ENCODE measurements at regions not wholly inside any gene's neighbourhood (a gene's known extent, or its start where the extent isn't known, plus 50 kb on each side); places are given as distances from the start of the nearest gene placed in this dataset.

DNA sequence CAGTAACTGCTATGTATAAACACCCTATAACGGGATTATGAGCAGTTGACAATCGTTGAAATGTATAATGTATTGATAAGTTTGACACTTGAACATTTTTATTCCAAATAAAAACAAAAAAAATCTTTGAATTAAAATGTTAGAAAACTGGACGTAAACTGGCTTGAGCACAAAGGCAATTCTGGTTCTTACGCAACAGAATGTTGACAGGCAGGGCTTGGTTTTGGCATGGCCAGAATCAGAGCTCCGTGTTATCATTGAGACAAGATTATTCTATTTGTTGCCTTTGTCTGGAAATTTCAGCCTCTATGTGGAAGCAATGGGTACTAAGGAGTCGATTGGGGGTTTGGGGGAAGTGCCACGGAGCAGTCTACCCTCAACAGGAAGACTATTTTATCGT lies 1028.6 kb upstream of the ZEB2 start:
- DNase-seq = no peak
- Histone ChIP-seq H3K9me3 (ENCODE audit: control insufficient read depth in 2 of 2, insufficient read depth in 1 of 2, low read depth in 1 of 2, low read length in 1 of 2) (no peaks in the 10 kb centered on the region), H3K27me3 (ENCODE audit: control insufficient read depth in 3 of 3, insufficient read depth in 3 of 3, low read length in 3 of 3) (no peaks in the 10 kb centered on the region), H3K4me1 (ENCODE audit: control insufficient read depth in 3 of 3, insufficient read depth in 2 of 3, low read depth in 1 of 3, low read length in 2 of 3) (no peaks in the 10 kb centered on the region), H3K36me3 (ENCODE audit: control insufficient read depth in 3 of 3, insufficient read depth in 2 of 3, low read depth in 1 of 3, low read length in 3 of 3) (no peaks in the 10 kb centered on the region), H3K4me3 (ENCODE audit: low read depth in 1 of 3, low read length in 3 of 3) (no peak overlapping the region), H3K27ac (ENCODE audit: low read depth in 1 of 3, low read length in 2 of 3) (no peak overlapping the region)
- FAIRE-seq = no peak
- WGBS, 3 donors = 75 to 90% (median 80%) methylated on average over 8 of the region's 8 CpGs

DNA sequence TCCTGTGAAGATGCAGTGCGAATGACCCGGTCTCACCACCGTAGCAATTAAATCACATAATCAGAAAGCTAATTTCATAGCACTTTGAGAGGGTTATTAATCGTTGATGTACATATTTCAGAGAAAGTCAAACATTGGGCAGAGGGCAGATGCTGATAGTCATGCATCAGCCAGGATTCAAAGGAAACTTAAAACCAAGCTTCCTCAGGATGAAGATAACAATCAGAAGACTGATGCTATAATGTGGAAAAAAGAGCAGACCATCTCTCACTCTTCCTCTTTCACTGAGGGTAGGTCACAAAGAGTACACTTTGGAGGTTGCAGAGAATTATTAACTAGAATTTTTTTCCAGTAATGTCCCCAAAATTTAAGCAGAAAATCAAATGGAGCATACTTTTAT lies 1027.7 kb upstream of the ZEB2 start:
- 54 to 72% (median 65%) methylated on average over 4 of the region's 4 CpGs for WGBS, 3 donors
- Histone ChIP-seq H3K27ac (ENCODE audit: low read depth in 1 of 3, low read length in 2 of 3) (no peak overlapping the region), H3K9me3 (ENCODE audit: control insufficient read depth in 2 of 2, insufficient read depth in 1 of 2, low read depth in 1 of 2, low read length in 1 of 2) (no peaks in the 10 kb centered on the region), H3K4me1 (ENCODE audit: control insufficient read depth in 3 of 3, insufficient read depth in 2 of 3, low read depth in 1 of 3, low read length in 2 of 3) (no peaks in the 10 kb centered on the region), H3K27me3 (ENCODE audit: control insufficient read depth in 3 of 3, insufficient read depth in 3 of 3, low read length in 3 of 3) (no peaks in the 10 kb centered on the region), H3K4me3 (ENCODE audit: low read depth in 1 of 3, low read length in 3 of 3) (no peak overlapping the region), H3K36me3 (ENCODE audit: control insufficient read depth in 3 of 3, insufficient read depth in 2 of 3, low read depth in 1 of 3, low read length in 3 of 3) (no peaks in the 10 kb centered on the region)
- FAIRE-seq (no peak), DNase-seq (no peak)

DNA sequence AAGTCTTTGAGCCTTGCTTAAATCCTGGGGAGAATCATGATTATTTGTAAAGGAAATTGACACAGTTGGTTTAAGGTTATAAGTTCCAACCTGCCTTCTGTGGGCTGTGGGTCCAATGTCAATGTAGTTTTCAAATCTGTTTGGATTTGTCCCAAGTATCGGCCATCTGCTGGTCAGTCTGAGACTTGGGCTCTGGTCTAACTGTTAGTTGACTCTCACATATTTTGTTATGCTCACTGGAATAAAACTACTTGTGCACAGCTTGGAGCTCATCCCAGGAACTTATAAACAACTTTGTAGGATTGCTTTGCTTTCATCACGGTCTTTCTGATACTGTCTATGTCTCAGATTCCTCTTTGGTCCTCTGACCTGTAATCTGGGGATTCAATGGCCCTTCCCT lies 1026.2 kb upstream of the ZEB2 start:
- Histone ChIP-seq H3K4me3 (ENCODE audit: low read depth in 1 of 3, low read length in 3 of 3) (no peak overlapping the region), H3K27ac (ENCODE audit: low read depth in 1 of 3, low read length in 2 of 3) (no peak overlapping the region), H3K36me3 (ENCODE audit: control insufficient read depth in 3 of 3, insufficient read depth in 2 of 3, low read depth in 1 of 3, low read length in 3 of 3) (no peaks in the 10 kb centered on the region), H3K27me3 (ENCODE audit: control insufficient read depth in 3 of 3, insufficient read depth in 3 of 3, low read length in 3 of 3) (no peaks in the 10 kb centered on the region), H3K4me1 (ENCODE audit: control insufficient read depth in 3 of 3, insufficient read depth in 2 of 3, low read depth in 1 of 3, low read length in 2 of 3) (no peaks in the 10 kb centered on the region), H3K9me3 (ENCODE audit: control insufficient read depth in 2 of 2, insufficient read depth in 1 of 2, low read depth in 1 of 2, low read length in 1 of 2) (no peaks in the 10 kb centered on the region)
- no peak for DNase-seq
- FAIRE-seq = no peak
- 62 to 75% (median 64%) methylated on average over 2 of the region's 2 CpGs for WGBS, 3 donors

DNA sequence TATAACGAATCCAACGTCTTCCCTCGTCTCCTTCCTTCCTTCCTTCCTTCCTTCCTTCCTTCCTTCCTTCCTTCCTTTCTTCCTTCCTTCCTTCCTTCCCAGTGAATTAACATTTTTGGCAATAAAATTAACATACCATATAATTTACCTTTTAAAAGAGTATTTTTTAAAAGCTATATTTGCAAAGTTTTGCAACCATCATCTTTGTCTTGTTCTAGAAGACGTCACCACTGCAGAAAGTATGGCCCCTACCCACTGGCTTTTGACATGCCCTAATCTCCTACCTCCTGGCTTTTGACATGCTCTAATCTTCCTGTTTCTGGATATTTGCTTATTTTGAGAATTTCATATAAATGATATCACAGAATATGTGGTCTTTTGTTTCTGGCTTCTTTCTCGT lies 1023.9 kb upstream of the ZEB2 start:
- Histone ChIP-seq H3K4me1 (ENCODE audit: control insufficient read depth in 3 of 3, insufficient read depth in 2 of 3, low read depth in 1 of 3, low read length in 2 of 3) (no peaks in the 10 kb centered on the region), H3K27ac (ENCODE audit: low read depth in 1 of 3, low read length in 2 of 3) (no peak overlapping the region), H3K27me3 (ENCODE audit: control insufficient read depth in 3 of 3, insufficient read depth in 3 of 3, low read length in 3 of 3) (no peaks in the 10 kb centered on the region), H3K36me3 (ENCODE audit: control insufficient read depth in 3 of 3, insufficient read depth in 2 of 3, low read depth in 1 of 3, low read length in 3 of 3) (no peaks in the 10 kb centered on the region), H3K4me3 (ENCODE audit: low read depth in 1 of 3, low read length in 3 of 3) (no peak overlapping the region), H3K9me3 (ENCODE audit: control insufficient read depth in 2 of 2, insufficient read depth in 1 of 2, low read depth in 1 of 2, low read length in 1 of 2) (no peaks in the 10 kb centered on the region)
- FAIRE-seq (no peak), DNase-seq (no peak)
- WGBS, 3 donors = 74 to 83% (median 78%) methylated on average over 5 of the region's 5 CpGs

DNA sequence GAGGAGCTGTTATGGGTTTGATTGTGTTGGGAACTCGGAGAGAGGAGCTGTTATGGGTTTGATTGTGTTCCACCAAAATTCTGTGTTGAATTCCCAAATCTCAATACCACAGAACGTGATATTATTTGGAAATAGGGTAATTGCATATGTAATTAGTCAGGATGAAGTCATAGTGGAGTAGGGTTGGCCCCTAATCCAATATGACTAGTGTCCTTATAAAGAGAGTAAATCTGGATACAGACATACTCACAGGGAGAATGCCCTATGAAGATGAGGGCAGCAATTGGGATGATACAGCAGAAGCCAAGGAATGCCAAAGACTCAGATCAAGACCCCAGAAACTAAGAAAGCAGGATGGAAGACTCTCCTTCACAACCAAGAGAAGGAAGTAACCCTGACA lies 1023.2 kb upstream of the ZEB2 start:
- Histone ChIP-seq H3K27me3 (ENCODE audit: control insufficient read depth in 3 of 3, insufficient read depth in 3 of 3, low read length in 3 of 3) (no peaks in the 10 kb centered on the region), H3K4me1 (ENCODE audit: control insufficient read depth in 3 of 3, insufficient read depth in 2 of 3, low read depth in 1 of 3, low read length in 2 of 3) (no peaks in the 10 kb centered on the region), H3K36me3 (ENCODE audit: control insufficient read depth in 3 of 3, insufficient read depth in 2 of 3, low read depth in 1 of 3, low read length in 3 of 3) (no peaks in the 10 kb centered on the region), H3K9me3 (ENCODE audit: control insufficient read depth in 2 of 2, insufficient read depth in 1 of 2, low read depth in 1 of 2, low read length in 1 of 2) (no peaks in the 10 kb centered on the region), H3K27ac (ENCODE audit: low read depth in 1 of 3, low read length in 2 of 3) (no peak overlapping the region), H3K4me3 (ENCODE audit: low read depth in 1 of 3, low read length in 3 of 3) (no peak overlapping the region)
- FAIRE-seq = no peak
- DNase-seq = no peak
- WGBS, 3 donors = 43 to 81% (median 67%) methylated on average over 2 of the region's 2 CpGs

DNA sequence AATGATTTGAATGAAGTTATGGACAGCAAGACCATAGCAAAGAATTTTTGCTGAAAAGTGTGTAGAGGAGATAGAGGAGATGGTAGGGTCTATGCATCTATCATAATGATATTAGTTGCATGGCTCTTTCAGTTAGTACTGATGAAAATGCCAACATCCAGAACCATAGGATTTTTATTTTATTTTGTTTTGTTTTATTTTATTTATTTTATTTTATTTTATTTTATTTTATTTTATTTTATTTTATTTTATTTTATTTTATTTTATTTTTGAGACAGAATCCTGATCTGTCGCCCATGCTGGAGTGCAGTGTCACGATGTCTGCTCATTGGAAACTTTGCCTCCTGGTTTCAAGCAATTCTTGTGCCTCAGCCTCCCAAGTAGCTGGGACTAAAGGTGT lies 1021.1 kb upstream of the ZEB2 start:
- H3K27me3 ChIP-seq (ENCODE audit: control insufficient read depth in 3 of 3, insufficient read depth in 3 of 3, low read length in 3 of 3) = no peaks in the 10 kb centered on the region
- no peak overlapping the region for H3K4me3 ChIP-seq (ENCODE audit: low read depth in 1 of 3, low read length in 3 of 3)
- no peaks in the 10 kb centered on the region for H3K9me3 ChIP-seq (ENCODE audit: control insufficient read depth in 2 of 2, insufficient read depth in 1 of 2, low read depth in 1 of 2, low read length in 1 of 2)
- no peaks in the 10 kb centered on the region for H3K4me1 ChIP-seq (ENCODE audit: control insufficient read depth in 3 of 3, insufficient read depth in 2 of 3, low read depth in 1 of 3, low read length in 2 of 3)
- H3K27ac ChIP-seq (ENCODE audit: low read depth in 1 of 3, low read length in 2 of 3) = no peak overlapping the region
- DNase-seq (no peak), FAIRE-seq (no peak)
- 96 to 100% (median 96%) methylated on average over 2 of the region's 2 CpGs for WGBS, 3 donors
- no peaks in the 10 kb centered on the region for H3K36me3 ChIP-seq (ENCODE audit: control insufficient read depth in 3 of 3, insufficient read depth in 2 of 3, low read depth in 1 of 3, low read length in 3 of 3)

DNA sequence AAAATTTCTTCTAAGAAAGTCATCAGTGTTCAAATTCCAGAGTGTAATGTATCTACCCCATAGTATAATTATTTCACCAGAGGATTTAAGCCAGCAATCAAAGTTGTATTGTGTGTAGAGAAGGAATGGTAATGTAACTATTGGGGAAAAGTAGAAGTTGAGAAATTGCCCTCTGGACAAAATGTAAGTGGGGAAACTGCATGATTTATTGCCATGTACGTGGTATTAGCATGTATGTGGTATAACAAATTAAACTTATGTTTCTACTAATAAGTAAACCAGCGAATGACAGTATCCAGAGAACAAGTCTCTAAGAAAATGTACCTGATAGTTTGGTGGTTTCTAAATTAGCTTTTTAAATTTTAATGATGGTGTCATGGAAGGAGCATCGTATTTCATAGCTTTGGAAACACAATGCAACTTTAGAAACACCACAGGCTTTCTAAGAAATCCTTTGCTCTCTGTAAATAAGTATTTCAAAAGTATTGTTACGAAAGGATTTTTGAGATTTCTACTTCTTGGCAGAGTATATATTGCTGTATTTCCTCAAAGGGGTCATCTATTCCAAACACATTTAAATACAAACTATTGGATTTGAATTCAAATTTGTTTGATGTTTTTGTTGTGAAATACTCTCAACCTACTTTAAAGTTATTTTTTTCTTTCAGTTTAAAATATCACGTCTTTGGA lies 1018.9 kb upstream of the ZEB2 start:
- Histone ChIP-seq H3K4me1 (ENCODE audit: control insufficient read depth in 3 of 3, insufficient read depth in 2 of 3, low read depth in 1 of 3, low read length in 2 of 3) (no peaks in the 10 kb centered on the region), H3K27me3 (ENCODE audit: control insufficient read depth in 3 of 3, insufficient read depth in 3 of 3, low read length in 3 of 3) (no peaks in the 10 kb centered on the region), H3K27ac (ENCODE audit: low read depth in 1 of 3, low read length in 2 of 3) (no peak overlapping the region), H3K9me3 (ENCODE audit: control insufficient read depth in 2 of 2, insufficient read depth in 1 of 2, low read depth in 1 of 2, low read length in 1 of 2) (no peaks in the 10 kb centered on the region), H3K36me3 (ENCODE audit: control insufficient read depth in 3 of 3, insufficient read depth in 2 of 3, low read depth in 1 of 3, low read length in 3 of 3) (no peaks in the 10 kb centered on the region), H3K4me3 (ENCODE audit: low read depth in 1 of 3, low read length in 3 of 3) (no peak overlapping the region)
- DNase-seq (no peak), FAIRE-seq (no peak)
- WGBS, 3 donors = 72 to 79% (median 74%) methylated on average over 5 of the region's 5 CpGs

DNA sequence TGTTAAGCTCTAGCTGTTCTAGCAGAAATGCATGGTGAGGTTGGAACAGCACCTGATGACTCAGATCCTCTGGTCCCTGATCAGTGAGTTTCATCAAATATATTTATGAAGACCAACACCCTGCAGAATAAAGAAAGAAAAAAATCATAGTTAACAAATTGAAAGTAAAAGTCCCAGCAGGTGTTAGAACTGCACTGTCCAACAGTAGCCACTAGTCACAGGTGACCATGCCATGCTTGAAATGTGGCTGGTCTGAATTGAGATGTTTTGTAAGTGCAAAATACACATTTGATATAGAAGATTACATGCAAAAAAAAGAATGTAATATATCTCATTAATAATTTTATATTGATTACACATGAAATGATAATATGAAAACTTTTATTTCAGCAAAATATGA lies 1010.7 kb upstream of the ZEB2 start:
- H3K4me1 ChIP-seq (ENCODE audit: control insufficient read depth in 3 of 3, insufficient read depth in 2 of 3, low read depth in 1 of 3, low read length in 2 of 3) = no peaks in the 10 kb centered on the region
- no peak overlapping the region for H3K27ac ChIP-seq (ENCODE audit: low read depth in 1 of 3, low read length in 2 of 3)
- H3K27me3 ChIP-seq (ENCODE audit: control insufficient read depth in 3 of 3, insufficient read depth in 3 of 3, low read length in 3 of 3) = no peaks in the 10 kb centered on the region
- FAIRE-seq (no peak), DNase-seq (no peak)
- no peak overlapping the region for H3K4me3 ChIP-seq (ENCODE audit: low read depth in 1 of 3, low read length in 3 of 3)
- no peaks in the 10 kb centered on the region for H3K9me3 ChIP-seq (ENCODE audit: control insufficient read depth in 2 of 2, insufficient read depth in 1 of 2, low read depth in 1 of 2, low read length in 1 of 2)
- no peaks in the 10 kb centered on the region for H3K36me3 ChIP-seq (ENCODE audit: control insufficient read depth in 3 of 3, insufficient read depth in 2 of 3, low read depth in 1 of 3, low read length in 3 of 3)

DNA sequence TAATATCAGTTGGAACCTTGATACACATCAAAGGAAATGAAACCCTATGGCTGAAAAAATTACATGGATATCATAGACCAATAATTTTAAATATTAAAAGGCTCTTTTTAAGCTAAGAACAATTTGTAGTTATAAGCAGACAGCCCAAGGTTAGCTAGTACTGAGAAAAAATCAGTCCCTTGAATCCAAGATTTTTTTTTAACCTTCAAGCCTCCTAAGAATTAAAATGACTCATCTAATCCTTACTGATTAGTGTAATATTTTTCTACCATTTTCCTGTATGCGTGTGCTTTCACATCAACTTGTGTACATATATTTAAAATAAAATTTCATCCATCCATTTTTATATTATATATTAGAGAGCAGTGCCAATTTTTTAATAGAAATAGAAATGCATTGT lies 1004.9 kb upstream of the ZEB2 start:
- no peak overlapping the region for H3K27ac ChIP-seq (ENCODE audit: low read depth in 1 of 3, low read length in 2 of 3)
- H3K4me1 ChIP-seq (ENCODE audit: control insufficient read depth in 3 of 3, insufficient read depth in 2 of 3, low read depth in 1 of 3, low read length in 2 of 3) = no peaks in the 10 kb centered on the region
- no peaks in the 10 kb centered on the region for H3K36me3 ChIP-seq (ENCODE audit: control insufficient read depth in 3 of 3, insufficient read depth in 2 of 3, low read depth in 1 of 3, low read length in 3 of 3)
- no peak for DNase-seq
- H3K4me3 ChIP-seq (ENCODE audit: low read depth in 1 of 3, low read length in 3 of 3) = no peak overlapping the region
- no peaks in the 10 kb centered on the region for H3K27me3 ChIP-seq (ENCODE audit: control insufficient read depth in 3 of 3, insufficient read depth in 3 of 3, low read length in 3 of 3)
- 69 to 88% (median 71%) methylated on average over 1 of the region's 1 CpG for WGBS, 3 donors
- no peaks in the 10 kb centered on the region for H3K9me3 ChIP-seq (ENCODE audit: control insufficient read depth in 2 of 2, insufficient read depth in 1 of 2, low read depth in 1 of 2, low read length in 1 of 2)
- no peak for FAIRE-seq
